ENCODE measurements at regions not wholly inside any gene's neighbourhood (a gene's known extent, or its start where the extent isn't known, plus 50 kb on each side); places are given as distances from the start of the nearest gene placed in this dataset.
"Not testable (repeated sequence)": the region's sequence is repeated elsewhere in the genome, so short reads cannot be mapped to it uniquely, and the experiment has no call there.

- not testable (repeated sequence) for H3K27me3 ChIP-seq (ENCODE audit: control insufficient read depth in 5 of 5, insufficient read depth in 4 of 5, low read length in 5 of 5); H3K36me3 ChIP-seq (ENCODE audit: control insufficient read depth in 5 of 5, insufficient read depth in 5 of 5, low read length in 5 of 5)
- H3K4me3 ChIP-seq (ENCODE audit: low read depth in 1 of 5, low read length in 5 of 5) = peak overlapping the region in 3 of 5 donors; percentile 50 to 67 (median 57)
Measured at GRCh38 chr7:65510187-65510538, 136.5 kb downstream of the ZNF92 start.

GRCh38 chr7:65519751-65520150, 146.1 kb downstream of the ZNF92 start:
- H3K27ac ChIP-seq (ENCODE audit: low read depth, low read length); H3K27me3 ChIP-seq (ENCODE audit: control insufficient read depth in 5 of 5, insufficient read depth in 4 of 5, low read length in 5 of 5); H3K4me3 ChIP-seq (ENCODE audit: low read depth in 1 of 5, low read length in 5 of 5); H3K4me1 ChIP-seq (ENCODE audit: control insufficient read depth in 5 of 5, insufficient read depth in 5 of 5, low read length in 5 of 5); H3K9me3 ChIP-seq (ENCODE audit: control insufficient read depth in 5 of 5, low read length in 5 of 5); H3K9ac ChIP-seq (ENCODE audit: low read length in 5 of 5); H3K36me3 ChIP-seq (ENCODE audit: control insufficient read depth in 5 of 5, insufficient read depth in 5 of 5, low read length in 5 of 5): not testable (repeated sequence)

More at GRCh38 chr7:65510187-65510538, 136.5 kb downstream of the ZNF92 start:
- H3K9ac ChIP-seq (ENCODE audit: low read length in 5 of 5); H3K27ac ChIP-seq (ENCODE audit: low read depth, low read length); H3K9me3 ChIP-seq (ENCODE audit: control insufficient read depth in 5 of 5, low read length in 5 of 5): not testable (repeated sequence)
- H3K4me1 ChIP-seq (ENCODE audit: control insufficient read depth in 5 of 5, insufficient read depth in 5 of 5, low read length in 5 of 5) = peaks cover 0 to 10% (median 7%) of the 10 kb centered on the region in 5 donors

- not testable (repeated sequence) for H3K36me3 ChIP-seq (ENCODE audit: control insufficient read depth in 5 of 5, insufficient read depth in 5 of 5, low read length in 5 of 5); H3K4me1 ChIP-seq (ENCODE audit: control insufficient read depth in 5 of 5, insufficient read depth in 5 of 5, low read length in 5 of 5); H3K4me3 ChIP-seq (ENCODE audit: low read depth in 1 of 5, low read length in 5 of 5); H3K9ac ChIP-seq (ENCODE audit: low read length in 5 of 5); H3K27me3 ChIP-seq (ENCODE audit: control insufficient read depth in 5 of 5, insufficient read depth in 4 of 5, low read length in 5 of 5); H3K9me3 ChIP-seq (ENCODE audit: control insufficient read depth in 5 of 5, low read length in 5 of 5); H3K27ac ChIP-seq (ENCODE audit: low read depth, low read length)
Measured at GRCh38 chr7:65545465-65546161, 172.0 kb downstream of the ZNF92 start.

- not testable (repeated sequence) for H3K9me3 ChIP-seq (ENCODE audit: control insufficient read depth in 5 of 5, low read length in 5 of 5); H3K9ac ChIP-seq (ENCODE audit: low read length in 5 of 5); H3K4me1 ChIP-seq (ENCODE audit: control insufficient read depth in 5 of 5, insufficient read depth in 5 of 5, low read length in 5 of 5); H3K27ac ChIP-seq (ENCODE audit: low read depth, low read length); H3K27me3 ChIP-seq (ENCODE audit: control insufficient read depth in 5 of 5, insufficient read depth in 4 of 5, low read length in 5 of 5); H3K36me3 ChIP-seq (ENCODE audit: control insufficient read depth in 5 of 5, insufficient read depth in 5 of 5, low read length in 5 of 5); H3K4me3 ChIP-seq (ENCODE audit: low read depth in 1 of 5, low read length in 5 of 5)
Measured at GRCh38 chr7:65549589-65550443, 176.2 kb downstream of the ZNF92 start.

GRCh38 chr7:65550444-65550809, 176.8 kb downstream of the ZNF92 start:
- H3K9ac ChIP-seq (ENCODE audit: low read length in 5 of 5); H3K9me3 ChIP-seq (ENCODE audit: control insufficient read depth in 5 of 5, low read length in 5 of 5); H3K27me3 ChIP-seq (ENCODE audit: control insufficient read depth in 5 of 5, insufficient read depth in 4 of 5, low read length in 5 of 5); H3K4me3 ChIP-seq (ENCODE audit: low read depth in 1 of 5, low read length in 5 of 5); H3K27ac ChIP-seq (ENCODE audit: low read depth, low read length); H3K36me3 ChIP-seq (ENCODE audit: control insufficient read depth in 5 of 5, insufficient read depth in 5 of 5, low read length in 5 of 5); H3K4me1 ChIP-seq (ENCODE audit: control insufficient read depth in 5 of 5, insufficient read depth in 5 of 5, low read length in 5 of 5): not testable (repeated sequence)

GRCh38 chr7:65551042-65551441, 177.4 kb downstream of the ZNF92 start:
- not testable (repeated sequence) for H3K9me3 ChIP-seq (ENCODE audit: control insufficient read depth in 5 of 5, low read length in 5 of 5); H3K27me3 ChIP-seq (ENCODE audit: control insufficient read depth in 5 of 5, insufficient read depth in 4 of 5, low read length in 5 of 5); H3K4me3 ChIP-seq (ENCODE audit: low read depth in 1 of 5, low read length in 5 of 5); H3K9ac ChIP-seq (ENCODE audit: low read length in 5 of 5); H3K27ac ChIP-seq (ENCODE audit: low read depth, low read length); H3K36me3 ChIP-seq (ENCODE audit: control insufficient read depth in 5 of 5, insufficient read depth in 5 of 5, low read length in 5 of 5); H3K4me1 ChIP-seq (ENCODE audit: control insufficient read depth in 5 of 5, insufficient read depth in 5 of 5, low read length in 5 of 5)

- H3K9me3 ChIP-seq (ENCODE audit: control insufficient read depth in 5 of 5, low read length in 5 of 5); H3K4me1 ChIP-seq (ENCODE audit: control insufficient read depth in 5 of 5, insufficient read depth in 5 of 5, low read length in 5 of 5); H3K27ac ChIP-seq (ENCODE audit: low read depth, low read length); H3K36me3 ChIP-seq (ENCODE audit: control insufficient read depth in 5 of 5, insufficient read depth in 5 of 5, low read length in 5 of 5); H3K9ac ChIP-seq (ENCODE audit: low read length in 5 of 5); H3K4me3 ChIP-seq (ENCODE audit: low read depth in 1 of 5, low read length in 5 of 5); H3K27me3 ChIP-seq (ENCODE audit: control insufficient read depth in 5 of 5, insufficient read depth in 4 of 5, low read length in 5 of 5): not testable (repeated sequence)
Measured at GRCh38 chr7:65554553-65555476, 181.2 kb downstream of the ZNF92 start.

GRCh38 chr7:65558584-65558983, 184.9 kb downstream of the ZNF92 start:
- not testable (repeated sequence) for H3K9me3 ChIP-seq (ENCODE audit: control insufficient read depth in 5 of 5, low read length in 5 of 5); H3K27ac ChIP-seq (ENCODE audit: low read depth, low read length); H3K4me1 ChIP-seq (ENCODE audit: control insufficient read depth in 5 of 5, insufficient read depth in 5 of 5, low read length in 5 of 5); H3K36me3 ChIP-seq (ENCODE audit: control insufficient read depth in 5 of 5, insufficient read depth in 5 of 5, low read length in 5 of 5); H3K27me3 ChIP-seq (ENCODE audit: control insufficient read depth in 5 of 5, insufficient read depth in 4 of 5, low read length in 5 of 5); H3K4me3 ChIP-seq (ENCODE audit: low read depth in 1 of 5, low read length in 5 of 5); H3K9ac ChIP-seq (ENCODE audit: low read length in 5 of 5)

- H3K4me1 ChIP-seq (ENCODE audit: control insufficient read depth in 5 of 5, insufficient read depth in 5 of 5, low read length in 5 of 5); H3K4me3 ChIP-seq (ENCODE audit: low read depth in 1 of 5, low read length in 5 of 5); H3K36me3 ChIP-seq (ENCODE audit: control insufficient read depth in 5 of 5, insufficient read depth in 5 of 5, low read length in 5 of 5); H3K9ac ChIP-seq (ENCODE audit: low read length in 5 of 5); H3K9me3 ChIP-seq (ENCODE audit: control insufficient read depth in 5 of 5, low read length in 5 of 5); H3K27ac ChIP-seq (ENCODE audit: low read depth, low read length); H3K27me3 ChIP-seq (ENCODE audit: control insufficient read depth in 5 of 5, insufficient read depth in 4 of 5, low read length in 5 of 5): not testable (repeated sequence)
Measured at GRCh38 chr7:65561786-65562372, 188.2 kb downstream of the ZNF92 start.

GRCh38 chr7:65562522-65562921, 188.9 kb downstream of the ZNF92 start:
- not testable (repeated sequence) for H3K27ac ChIP-seq (ENCODE audit: low read depth, low read length); H3K4me3 ChIP-seq (ENCODE audit: low read depth in 1 of 5, low read length in 5 of 5); H3K36me3 ChIP-seq (ENCODE audit: control insufficient read depth in 5 of 5, insufficient read depth in 5 of 5, low read length in 5 of 5); H3K9ac ChIP-seq (ENCODE audit: low read length in 5 of 5); H3K9me3 ChIP-seq (ENCODE audit: control insufficient read depth in 5 of 5, low read length in 5 of 5); H3K27me3 ChIP-seq (ENCODE audit: control insufficient read depth in 5 of 5, insufficient read depth in 4 of 5, low read length in 5 of 5); H3K4me1 ChIP-seq (ENCODE audit: control insufficient read depth in 5 of 5, insufficient read depth in 5 of 5, low read length in 5 of 5)
